HepG2 (cell line): ENCODE measurements at regions not wholly inside any gene's neighbourhood (a gene's known extent, or its start where the extent isn't known, plus 50 kb on each side); places are given as distances from the start of the nearest gene placed in this dataset.
A peak's percentile ranks its signal among the peaks of the same experiment; 100 is the strongest.

Experiments
- BHLHE40 ChIP-seq: IDR thresholded peaks from 2 replicates; pipeline ENCODE4 v1.6.1; 2011; ENCODE audit warnings: low read length, improper control_type of control experiment
- CAMTA2 ChIP-seq: sonication (generic); formaldehyde crosslinking; IDR thresholded peaks from 2 replicates; pipeline ENCODE4 v1.4.0; 2020; ENCODE audit warnings: mild to moderate bottlenecking, missing genetic modification reagents, borderline replicate concordance
- JUND ChIP-seq: sonication (generic); formaldehyde crosslinking; IDR thresholded peaks from 2 replicates; pipeline ENCODE4 v1.8.0; 2022; ENCODE audit warnings: mild to moderate bottlenecking, missing genetic modification reagents
- KMT2A ChIP-seq: sonication (generic); formaldehyde crosslinking; IDR thresholded peaks from 2 replicates; pipeline ENCODE4 v1.4.0; 2020; ENCODE audit warnings: missing genetic modification reagents
- MAZ ChIP-seq, 2 experiments: sonication (generic) in 1 of 2; formaldehyde crosslinking in 1 of 2; IDR thresholded peaks; 2 replicates each; pipeline versions ENCODE4 v1.5.0 to v1.6.1; 2012 to 2020; ENCODE audit warnings: low read depth in 2 of 2, mild to moderate bottlenecking in 2 of 2, borderline replicate concordance in 1 of 2, improper control_type of control experiment in 1 of 2, low read length in 1 of 2, missing genetic modification reagents in 1 of 2, moderate library complexity in 1 of 2
- MEIS2 ChIP-seq: sonication (generic); formaldehyde crosslinking; IDR thresholded peaks from 2 replicates; pipeline ENCODE4 v1.9.0; 2021; ENCODE audit warnings: mild to moderate bottlenecking, missing genetic modification reagents
- SMC3 ChIP-seq: IDR thresholded peaks from 2 replicates; pipeline ENCODE4 v1.6.1; 2011; ENCODE audit warnings: low read length, improper control_type of control experiment
- STAG1 ChIP-seq: sonication (generic); formaldehyde crosslinking; IDR thresholded peaks from 2 replicates; pipeline ENCODE4 v1.4.0; 2020; ENCODE audit warnings: missing genetic modification reagents
- THYN1 ChIP-seq: sonication (generic); formaldehyde crosslinking; IDR thresholded peaks from 2 replicates; pipeline ENCODE4 v1.8.1; 2023; ENCODE audit warnings: low read depth, mild to moderate bottlenecking, moderate library complexity, missing genetic modification reagents, borderline replicate concordance
- XBP1 ChIP-seq: sonication (generic); formaldehyde crosslinking; IDR thresholded peaks from 2 replicates; pipeline ENCODE4 v1.5.0; 2020; ENCODE audit warnings: missing genetic modification reagents
- YEATS2 ChIP-seq: sonication (generic); formaldehyde crosslinking; IDR thresholded peaks from 2 replicates; pipeline ENCODE4 v1.4.0; 2020; ENCODE audit warnings: missing genetic modification reagents, borderline replicate concordance
- ZFP90 ChIP-seq: sonication (generic); formaldehyde crosslinking; IDR thresholded peaks from 2 replicates; pipeline ENCODE4 v1.8.0; 2022; ENCODE audit warnings: missing genetic modification reagents, mild to moderate bottlenecking, inconsistent platforms, borderline replicate concordance
- ZKSCAN1 ChIP-seq: fragments of 150-350 bp; IDR thresholded peaks from 2 replicates; pipeline ENCODE4 v1.6.1; 2014; ENCODE audit warnings: low read length
- ZMYM2 ChIP-seq: sonication (generic); formaldehyde crosslinking; IDR thresholded peaks from 2 replicates; pipeline ENCODE4 v1.8.0; 2022; ENCODE audit warnings: mild to moderate bottlenecking, missing genetic modification reagents
- ZNF10 ChIP-seq: sonication (generic); formaldehyde crosslinking; IDR thresholded peaks from 2 replicates; pipeline ENCODE4 v1.4.0; 2020; ENCODE audit warnings: mild to moderate bottlenecking, low read depth, missing genetic modification reagents, borderline replicate concordance
- ZNF205 ChIP-seq: IDR thresholded peaks from 2 replicates; pipeline ENCODE4 v1.6.1; 2018; ENCODE audit warnings: missing biosample characterization, missing genetic modification reagents
- ZNF224 ChIP-seq: sonication (generic); formaldehyde crosslinking; IDR thresholded peaks from 2 replicates; pipeline ENCODE4 v1.5.0; 2020; ENCODE audit warnings: mild to moderate bottlenecking, missing genetic modification reagents
- ZNF33A ChIP-seq: sonication (generic); formaldehyde crosslinking; IDR thresholded peaks from 2 replicates; pipeline ENCODE4 v1.5.1; 2020; ENCODE audit warnings: missing genetic modification reagents, mild to moderate bottlenecking, moderate library complexity, borderline replicate concordance
- ZNF350 ChIP-seq: sonication (generic); formaldehyde crosslinking; IDR thresholded peaks from 2 replicates; pipeline ENCODE4 v1.4.0; 2020; ENCODE audit warnings: mild to moderate bottlenecking, low read depth, missing genetic modification reagents, borderline replicate concordance
- ZNF441 ChIP-seq: sonication (generic); formaldehyde crosslinking; IDR thresholded peaks from 2 replicates; pipeline ENCODE4 v1.7.0; 2021; ENCODE audit warnings: missing genetic modification reagents, borderline replicate concordance
- ZNF550 ChIP-seq: sonication (generic); formaldehyde crosslinking; IDR thresholded peaks from 2 replicates; pipeline ENCODE4 v1.4.0; 2020; ENCODE audit warnings: mild to moderate bottlenecking, missing genetic modification reagents, borderline replicate concordance
- ZNF619 ChIP-seq: sonication (generic); formaldehyde crosslinking; IDR thresholded peaks from 2 replicates; pipeline ENCODE4 v1.4.0; 2020; ENCODE audit warnings: mild to moderate bottlenecking, missing genetic modification reagents
- ZNF790 ChIP-seq: sonication (generic); formaldehyde crosslinking; IDR thresholded peaks from 2 replicates; pipeline ENCODE4 v1.8.0; 2022; ENCODE audit warnings: missing genetic modification reagents, mild to moderate bottlenecking, borderline replicate concordance
- TF ChIP-seq, protein P1 (sequence below): sonication (generic); formaldehyde crosslinking; IDR thresholded peaks from 2 replicates; pipeline ENCODE4 v1.5.0; 2020; ENCODE audit warnings: mild to moderate bottlenecking, missing genetic modification reagents, moderate library complexity
- TF ChIP-seq, protein P2 (sequence below): sonication (generic); formaldehyde crosslinking; IDR thresholded peaks from 2 replicates; pipeline ENCODE4 v1.8.0; 2022; ENCODE audit warnings: missing genetic modification reagents, low read depth, mild to moderate bottlenecking, borderline replicate concordance
- TF ChIP-seq, protein P3 (sequence below): IDR thresholded peaks from 2 replicates; pipeline ENCODE4 v1.6.1; 2016; ENCODE audit warnings: low read depth, borderline replicate concordance
- TF ChIP-seq, protein P4 (sequence below): sonication (generic); formaldehyde crosslinking; conservative IDR thresholded peaks from 2 replicates; pipeline ENCODE4 v1.8.0; 2022; ENCODE audit warnings: missing genetic modification reagents

DNA sequence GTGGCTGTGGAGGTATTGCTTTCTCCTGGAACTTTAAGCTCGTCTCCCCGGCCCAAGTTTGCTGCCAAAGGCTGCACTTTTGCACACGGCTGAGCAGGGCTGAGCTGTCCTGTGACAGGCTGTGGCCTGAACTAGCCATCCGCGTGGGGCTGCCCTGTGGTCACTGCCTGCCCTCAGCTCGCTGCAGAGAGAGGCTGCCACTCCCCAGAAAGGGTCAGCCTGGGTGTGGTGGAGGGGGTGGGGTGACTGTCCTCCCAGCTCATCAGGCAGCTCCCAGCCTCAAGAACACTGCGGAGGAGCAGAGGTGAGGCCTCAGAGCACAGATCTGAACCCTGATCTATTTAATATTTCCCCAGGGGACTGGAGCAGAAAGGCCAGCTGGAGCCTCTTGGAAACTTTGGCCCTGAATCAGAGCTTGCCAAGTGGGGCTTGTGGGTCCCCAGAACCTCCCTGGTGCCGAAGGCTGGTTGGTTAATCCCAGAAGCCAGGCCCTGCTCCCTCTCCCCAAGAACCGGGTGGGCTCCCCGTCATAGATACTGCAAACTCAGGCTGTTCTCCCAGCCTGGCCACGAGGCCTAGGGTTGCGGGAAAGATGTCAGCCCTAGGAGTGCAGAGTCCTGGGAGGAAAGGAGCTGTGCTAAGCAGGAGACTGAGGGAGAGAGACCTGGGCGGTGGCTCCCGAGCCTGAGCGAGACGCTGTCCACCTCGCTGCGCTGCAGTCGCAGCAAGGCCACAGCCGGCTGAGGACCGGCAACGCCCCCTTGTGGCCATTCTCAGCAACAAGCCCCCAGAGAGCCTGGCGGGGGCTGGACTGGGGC lies 125.1 kb upstream of the IPO9 start (continued):
- TF ChIP-seq CAMTA2 (CRISPR knock-in tag) (no peak), ZNF790 (CRISPR knock-in tag) (no peak), ZNF619 (CRISPR knock-in tag) (no peak), ZFP90 (CRISPR knock-in tag) (no peak), XBP1 (CRISPR knock-in tag) (no peak), KMT2A (CRISPR knock-in tag) (no peak), YEATS2 (CRISPR knock-in tag) (no peak), ZNF10 (CRISPR knock-in tag) (no peak), ZNF224 (CRISPR knock-in tag) (no peak), SMC3 (peak; percentile 42; the same call in 1 of the 2 replicates), THYN1 (CRISPR knock-in tag) (no peak), BHLHE40 (no peak), ZKSCAN1 (no peak), ZMYM2 (no peak), JUND (CRISPR knock-in tag) (no peak), STAG1 (peak; percentile 88), MAZ (IDR thresholded peaks at IDR 0.05; ENCODE audit: borderline replicate concordance, low read depth, low read length) (peak; percentile 78; the same call in 1 of the 2 replicates), MAZ (CRISPR knock-in tag; IDR thresholded peaks at IDR 0.05; ENCODE audit: low read depth) (0 out of 2 replicates have a peak, but pooled peaks have one; percentile 36), ZNF33A (CRISPR knock-in tag) (no peak), ZNF205 (CRISPR knock-in tag) (0 out of 2 replicates have a peak, but pooled peaks have one; percentile 42), ZNF550 (CRISPR knock-in tag) (no peak), MEIS2 (CRISPR knock-in tag) (no peak), ZNF350 (CRISPR knock-in tag) (no peak), ZNF441 (CRISPR knock-in tag) (no peak)
- TF ChIP-seq, protein P1, sequence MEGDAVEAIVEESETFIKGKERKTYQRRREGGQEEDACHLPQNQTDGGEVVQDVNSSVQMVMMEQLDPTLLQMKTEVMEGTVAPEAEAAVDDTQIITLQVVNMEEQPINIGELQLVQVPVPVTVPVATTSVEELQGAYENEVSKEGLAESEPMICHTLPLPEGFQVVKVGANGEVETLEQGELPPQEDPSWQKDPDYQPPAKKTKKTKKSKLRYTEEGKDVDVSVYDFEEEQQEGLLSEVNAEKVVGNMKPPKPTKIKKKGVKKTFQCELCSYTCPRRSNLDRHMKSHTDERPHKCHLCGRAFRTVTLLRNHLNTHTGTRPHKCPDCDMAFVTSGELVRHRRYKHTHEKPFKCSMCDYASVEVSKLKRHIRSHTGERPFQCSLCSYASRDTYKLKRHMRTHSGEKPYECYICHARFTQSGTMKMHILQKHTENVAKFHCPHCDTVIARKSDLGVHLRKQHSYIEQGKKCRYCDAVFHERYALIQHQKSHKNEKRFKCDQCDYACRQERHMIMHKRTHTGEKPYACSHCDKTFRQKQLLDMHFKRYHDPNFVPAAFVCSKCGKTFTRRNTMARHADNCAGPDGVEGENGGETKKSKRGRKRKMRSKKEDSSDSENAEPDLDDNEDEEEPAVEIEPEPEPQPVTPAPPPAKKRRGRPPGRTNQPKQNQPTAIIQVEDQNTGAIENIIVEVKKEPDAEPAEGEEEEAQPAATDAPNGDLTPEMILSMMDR (CRISPR knock-in tag): peak; percentile 95
- TF ChIP-seq, protein P2, sequence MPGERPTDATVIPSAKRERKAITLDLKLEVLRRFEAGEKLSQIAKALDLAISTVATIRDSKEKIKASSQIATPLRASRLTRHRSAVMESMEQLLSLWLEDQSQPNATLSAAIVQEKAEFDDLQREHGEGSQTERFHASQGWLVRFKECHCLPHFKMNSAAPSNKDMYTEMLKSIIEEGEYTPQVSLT: no peak
- TF ChIP-seq, protein P3, sequence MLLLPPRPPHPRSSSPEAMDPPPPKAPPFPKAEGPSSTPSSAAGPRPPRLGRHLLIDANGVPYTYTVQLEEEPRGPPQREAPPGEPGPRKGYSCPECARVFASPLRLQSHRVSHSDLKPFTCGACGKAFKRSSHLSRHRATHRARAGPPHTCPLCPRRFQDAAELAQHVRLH (CRISPR knock-in tag): 0 out of 2 replicates have a peak, but pooled peaks have one; percentile 37
- TF ChIP-seq, protein P4, sequence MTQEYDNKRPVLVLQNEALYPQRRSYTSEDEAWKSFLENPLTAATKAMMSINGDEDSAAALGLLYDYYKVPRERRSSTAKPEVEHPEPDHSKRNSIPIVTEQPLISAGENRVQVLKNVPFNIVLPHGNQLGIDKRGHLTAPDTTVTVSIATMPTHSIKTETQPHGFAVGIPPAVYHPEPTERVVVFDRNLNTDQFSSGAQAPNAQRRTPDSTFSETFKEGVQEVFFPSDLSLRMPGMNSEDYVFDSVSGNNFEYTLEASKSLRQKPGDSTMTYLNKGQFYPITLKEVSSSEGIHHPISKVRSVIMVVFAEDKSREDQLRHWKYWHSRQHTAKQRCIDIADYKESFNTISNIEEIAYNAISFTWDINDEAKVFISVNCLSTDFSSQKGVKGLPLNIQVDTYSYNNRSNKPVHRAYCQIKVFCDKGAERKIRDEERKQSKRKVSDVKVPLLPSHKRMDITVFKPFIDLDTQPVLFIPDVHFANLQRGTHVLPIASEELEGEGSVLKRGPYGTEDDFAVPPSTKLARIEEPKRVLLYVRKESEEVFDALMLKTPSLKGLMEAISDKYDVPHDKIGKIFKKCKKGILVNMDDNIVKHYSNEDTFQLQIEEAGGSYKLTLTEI (CRISPR knock-in tag): no peak
